A673 (cell line): ENCODE measurements at regions not wholly inside any gene's neighbourhood (a gene's known extent, or its start where the extent isn't known, plus 50 kb on each side); places are given as distances from the start of the nearest gene placed in this dataset.

Experiments used
- BruUV-seq: library from RNA; stranded (reverse); fragments of 400-500 nt; replicated peaks from 2 replicates; lab custom pipeline; 2021; lab: Mats Ljungman, UMichigan
- CTCF ChIA-PET: fragments of 300-600 bp; sonication (Branson Sonifier 250); formaldehyde crosslinking; loops from one replicate; lab custom pipeline; 2022; ENCODE audit warnings: antibody characterized with exemption; lab: Charles Lee
- POLR2A ChIA-PET: fragments of 300-600 bp; sonication (Branson Sonifier 250); formaldehyde crosslinking; loops from one replicate; lab custom pipeline; 2022; ENCODE audit warnings: antibody characterized with exemption; ENCODE audit not compliant: low non-redundant PET; lab: Charles Lee
- DNase-seq: peaks from one replicate; pipeline ENCODE4 v3.0.0-alpha.2; 2015; ENCODE audit warnings: low spot score
- H3K27ac ChIP-seq: fragments of 200-600 bp; sonication (generic); 2 replicates; pipeline ENCODE4 v1.5.1; 2016; ENCODE audit warnings: mixed run types, low read depth, mild to moderate bottlenecking, mixed read lengths, antibody characterized with exemption, low read length; ENCODE audit not compliant: poor library complexity, severe bottlenecking
- H3K27me3 ChIP-seq: fragments of 200-600 bp; sonication (generic); replicated peaks from 2 replicates; pipeline ENCODE4 v1.6.1; 2017; ENCODE audit warnings: mixed run types, low read depth, mild to moderate bottlenecking, mixed read lengths, antibody characterized with exemption, low read length; ENCODE audit not compliant: insufficient read depth, poor library complexity
- H3K36me3 ChIP-seq: fragments of 200-600 bp; sonication (generic); 2 replicates; pipeline ENCODE4 v1.6.1; 2016; ENCODE audit warnings: mixed run types, mild to moderate bottlenecking, mixed read lengths, antibody characterized with exemption, low read length; ENCODE audit not compliant: insufficient read depth, poor library complexity, severe bottlenecking
- H3K4me1 ChIP-seq: fragments of 200-600 bp; sonication (generic); 2 replicates; pipeline ENCODE4 v1.6.1; 2017; ENCODE audit warnings: mixed run types, mild to moderate bottlenecking, mixed read lengths, antibody characterized with exemption, low read length; ENCODE audit not compliant: insufficient read depth, poor library complexity, severe bottlenecking
- H3K4me3 ChIP-seq: fragments of 200-600 bp; sonication (generic); 2 replicates; pipeline ENCODE4 v1.5.1; 2016; ENCODE audit warnings: low read depth, mixed run types, mild to moderate bottlenecking, mixed read lengths, low read length; ENCODE audit not compliant: poor library complexity, severe bottlenecking
- H3K9me3 ChIP-seq: fragments of 200-600 bp; sonication (generic); 2 replicates; pipeline ENCODE4 v1.6.1; 2016; ENCODE audit warnings: mixed run types, low read depth, mild to moderate bottlenecking, mixed read lengths, antibody characterized with exemption, low read length; ENCODE audit not compliant: poor library complexity, severe bottlenecking
- EZH2 ChIP-seq: fragments of 200-600 bp; sonication (generic); IDR thresholded peaks from 2 replicates; pipeline ENCODE4 v1.6.1; 2017; ENCODE audit warnings: borderline replicate concordance, low read depth, mild to moderate bottlenecking, mixed read lengths, antibody characterized with exemption, low read length; ENCODE audit not compliant: poor library complexity, severe bottlenecking
- intact Hi-C: fragments of 100-400 bp; cut with micrococcal nuclease; formaldehyde crosslinking; loops from one replicate; pipeline ENCODE4 v1.10.0; 2022; ENCODE audit not compliant: unreplicated experiment
- TF ChIP-seq, protein P1 (sequence below): fragments of 300-800, 200-600 bp; sonication (generic); conservative IDR thresholded peaks from 2 replicates; pipeline ENCODE4 v1.5.1; 2017; ENCODE audit warnings: low read depth, mild to moderate bottlenecking, antibody characterized with exemption, low read length, moderate library complexity, mixed read lengths

DNA sequence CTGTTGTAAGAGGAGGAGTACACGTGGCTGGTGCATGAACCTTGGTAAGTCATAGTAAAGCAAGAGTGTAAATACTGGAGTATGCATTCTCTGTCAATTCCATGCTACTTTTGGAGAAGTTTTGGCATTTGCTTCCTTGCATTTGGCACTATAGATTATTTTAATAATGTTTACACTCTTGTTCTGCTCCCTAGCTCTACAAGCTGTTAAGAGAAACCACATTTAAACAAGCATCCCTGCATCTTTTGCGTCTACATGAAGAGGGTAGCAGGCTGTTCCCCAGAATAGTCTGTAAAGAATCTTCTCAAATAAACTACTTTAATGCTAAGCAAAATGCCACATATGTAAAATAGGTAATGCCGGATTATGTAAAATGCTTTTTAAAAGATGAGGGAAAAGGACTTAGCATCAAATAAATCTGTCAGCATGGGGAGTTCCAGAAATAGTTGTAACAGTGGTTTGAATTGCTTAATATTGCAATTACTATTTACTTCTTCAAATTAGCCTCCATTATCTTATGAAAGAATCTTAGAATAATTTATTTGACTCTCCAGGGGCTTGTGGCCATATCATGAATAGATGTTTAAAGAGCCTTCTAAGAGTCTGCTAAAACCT is 2127.3 kb upstream of the WWC1 start:
- H3K9me3 ChIP-seq: no peaks in the 10 kb centered on the region
- no peak overlapping the region for H3K4me3 ChIP-seq
- POLR2A ChIA-PET: no interaction called here
- no peaks in the 10 kb centered on the region for H3K27me3 ChIP-seq
- H3K36me3 ChIP-seq: no peaks in the 10 kb centered on the region
- no peaks in the 10 kb centered on the region for H3K4me1 ChIP-seq
- no TSS peak for BruUV-seq
- DNase-seq: no peak
- no peak overlapping the region for H3K27ac ChIP-seq
- CTCF ChIA-PET: no interaction called here
- intact Hi-C loops: no loop called here
- no peak for TF ChIP-seq EZH2
- TF ChIP-seq, protein P1, sequence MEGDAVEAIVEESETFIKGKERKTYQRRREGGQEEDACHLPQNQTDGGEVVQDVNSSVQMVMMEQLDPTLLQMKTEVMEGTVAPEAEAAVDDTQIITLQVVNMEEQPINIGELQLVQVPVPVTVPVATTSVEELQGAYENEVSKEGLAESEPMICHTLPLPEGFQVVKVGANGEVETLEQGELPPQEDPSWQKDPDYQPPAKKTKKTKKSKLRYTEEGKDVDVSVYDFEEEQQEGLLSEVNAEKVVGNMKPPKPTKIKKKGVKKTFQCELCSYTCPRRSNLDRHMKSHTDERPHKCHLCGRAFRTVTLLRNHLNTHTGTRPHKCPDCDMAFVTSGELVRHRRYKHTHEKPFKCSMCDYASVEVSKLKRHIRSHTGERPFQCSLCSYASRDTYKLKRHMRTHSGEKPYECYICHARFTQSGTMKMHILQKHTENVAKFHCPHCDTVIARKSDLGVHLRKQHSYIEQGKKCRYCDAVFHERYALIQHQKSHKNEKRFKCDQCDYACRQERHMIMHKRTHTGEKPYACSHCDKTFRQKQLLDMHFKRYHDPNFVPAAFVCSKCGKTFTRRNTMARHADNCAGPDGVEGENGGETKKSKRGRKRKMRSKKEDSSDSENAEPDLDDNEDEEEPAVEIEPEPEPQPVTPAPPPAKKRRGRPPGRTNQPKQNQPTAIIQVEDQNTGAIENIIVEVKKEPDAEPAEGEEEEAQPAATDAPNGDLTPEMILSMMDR: no peak

GRCh38 chr5:166165596-166165995 is 2125.8 kb upstream of the WWC1 start:
- intact Hi-C loops: no loop called here
- CTCF ChIA-PET: no interaction called here
- BruUV-seq: no TSS peak
- no peak for TF ChIP-seq EZH2
- TF ChIP-seq, protein P1: no peak
- H3K4me3 ChIP-seq: no peak overlapping the region
- H3K27ac ChIP-seq: no peak overlapping the region
- POLR2A ChIA-PET: no interaction called here
- no peaks in the 10 kb centered on the region for H3K36me3 ChIP-seq
- H3K27me3 ChIP-seq: no peaks in the 10 kb centered on the region
- no peak for DNase-seq
- H3K4me1 ChIP-seq: no peaks in the 10 kb centered on the region
- H3K9me3 ChIP-seq: no peaks in the 10 kb centered on the region

- no peak overlapping the region for H3K4me3 ChIP-seq
- TF ChIP-seq, protein P1: no peak
- no peak for TF ChIP-seq EZH2
- H3K36me3 ChIP-seq: no peaks in the 10 kb centered on the region
- POLR2A ChIA-PET: interaction anchor here (0.5 kb wide), 1 partner anchor 1752 kb away, joined by 5 read pairs; no protein-coding TSS in a partner anchor
- intact Hi-C loops: no loop called here
- no peaks in the 10 kb centered on the region for H3K4me1 ChIP-seq
- CTCF ChIA-PET: no interaction called here
- no peaks in the 10 kb centered on the region for H3K27me3 ChIP-seq
- DNase-seq: no peak
- no peak overlapping the region for H3K27ac ChIP-seq
- no peaks in the 10 kb centered on the region for H3K9me3 ChIP-seq
- no TSS peak for BruUV-seq
Observed at GRCh38 chr5:166166071-166166470, 2125.4 kb upstream of the WWC1 start.
